Activated CD4-positive, alpha-beta T cell treated with anti-CD3 and anti-CD28 coated beads for 24 hours (primary cell): ENCODE measurements at regions not wholly inside any gene's neighbourhood (a gene's known extent, or its start where the extent isn't known, plus 50 kb on each side); places are given as distances from the start of the nearest gene placed in this dataset.

Experiments used
- DNase-seq, 2 donors: peaks; one replicate each; pipeline ENCODE4 v3.0.0-alpha.2; 2020; ENCODE audit warnings: low read depth in 2 of 2

DNA sequence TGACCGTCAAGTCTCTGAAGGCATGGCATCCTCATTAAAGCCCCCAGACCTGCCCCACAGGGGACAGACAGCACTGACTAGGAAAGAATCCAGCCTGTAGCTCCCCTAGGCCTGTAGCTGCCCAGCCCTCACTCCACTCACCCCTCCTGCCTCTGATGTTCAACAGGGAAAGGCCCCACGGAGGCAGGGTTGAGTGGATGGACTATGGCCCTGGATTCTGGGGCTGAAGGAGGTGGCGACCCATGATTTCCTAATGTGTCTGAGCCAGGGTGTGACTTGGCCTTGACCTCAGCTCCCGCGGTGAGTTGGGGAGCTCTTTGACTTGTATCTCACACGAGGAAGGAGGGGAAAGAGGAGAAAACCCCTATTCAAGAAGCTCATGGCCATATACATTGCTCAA, 238.5 kb upstream of the CSF3R start:
- DNase-seq, result no peak

DNA sequence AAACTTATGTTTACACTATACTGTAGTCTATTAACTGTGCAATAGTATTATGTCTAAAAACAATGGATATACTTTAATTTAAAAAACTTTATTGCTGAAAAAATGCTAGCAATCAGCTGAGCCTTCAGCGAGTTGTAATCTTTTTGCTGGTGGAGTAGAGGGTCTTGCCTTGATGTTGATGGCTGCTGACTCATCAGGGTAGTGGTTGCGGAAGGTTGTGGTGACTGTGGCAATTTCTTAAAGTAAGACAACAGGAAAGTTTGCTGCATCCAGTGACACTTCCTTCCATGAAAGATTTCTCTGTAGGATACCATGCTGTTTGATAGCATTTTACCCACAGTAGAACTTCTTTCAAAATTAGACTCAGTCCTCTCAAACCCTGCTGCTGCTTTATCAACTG, 234.7 kb upstream of the CSF3R start:
- DNase-seq, result no peak

DNA sequence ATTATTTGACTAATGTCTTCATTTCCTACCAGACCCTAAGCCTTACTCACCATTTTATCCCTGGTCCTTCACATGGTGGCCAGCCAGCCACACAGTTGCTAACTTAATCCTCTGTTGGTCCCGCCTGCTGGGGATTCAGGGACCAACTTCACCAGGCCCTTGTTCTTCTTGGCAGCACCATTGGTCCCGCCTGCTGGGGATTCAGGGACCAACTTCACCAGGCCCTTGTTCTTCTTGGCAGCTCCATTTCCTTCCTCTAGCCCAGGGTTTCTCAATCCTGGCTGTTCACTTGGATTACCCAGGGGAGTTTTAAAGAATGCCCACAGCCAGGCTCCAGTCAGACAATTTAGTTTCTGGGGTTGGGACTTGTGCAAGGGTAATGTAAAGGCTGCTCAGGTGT, 233.1 kb upstream of the CSF3R start:
- no peak for DNase-seq

DNA sequence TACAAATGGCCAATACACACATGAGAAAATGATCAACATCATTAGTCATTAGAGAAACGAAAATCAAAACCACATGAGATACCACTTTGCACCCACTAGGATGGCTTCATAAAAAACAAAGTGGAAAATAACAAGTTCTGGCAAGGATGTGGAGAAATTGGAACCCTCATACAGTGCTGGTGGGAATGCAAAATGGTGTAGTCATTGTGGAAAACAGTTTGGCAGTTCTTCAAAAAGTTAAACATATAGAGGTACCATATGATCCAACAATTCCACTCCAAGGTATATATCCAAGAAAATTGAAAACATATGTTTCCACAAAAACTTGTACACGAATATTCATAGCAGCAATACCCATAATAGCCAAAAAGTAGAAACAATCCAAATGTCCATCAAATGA, 231.6 kb upstream of the CSF3R start:
- DNase-seq, result no peak

DNA sequence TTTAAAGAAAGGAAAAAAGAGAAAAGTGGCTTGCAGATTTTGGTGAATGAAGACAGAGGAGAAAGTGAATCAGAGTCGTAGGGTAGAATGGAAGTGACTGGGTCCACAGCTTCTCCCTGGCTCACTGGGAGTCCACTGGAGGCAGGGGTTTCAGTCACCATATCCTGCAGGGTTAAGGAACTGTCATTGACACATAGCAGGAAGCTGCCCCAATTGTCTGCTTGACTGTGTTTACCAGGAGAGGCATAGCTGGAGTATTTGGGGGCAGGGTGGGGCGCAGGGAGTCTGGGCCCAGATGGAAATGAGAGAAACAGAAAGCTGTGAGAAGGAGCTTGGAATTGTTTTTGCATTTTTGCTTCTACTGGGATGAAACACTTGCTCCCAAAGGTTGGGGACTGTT, 228.8 kb upstream of the CSF3R start:
- no peak for DNase-seq

DNA sequence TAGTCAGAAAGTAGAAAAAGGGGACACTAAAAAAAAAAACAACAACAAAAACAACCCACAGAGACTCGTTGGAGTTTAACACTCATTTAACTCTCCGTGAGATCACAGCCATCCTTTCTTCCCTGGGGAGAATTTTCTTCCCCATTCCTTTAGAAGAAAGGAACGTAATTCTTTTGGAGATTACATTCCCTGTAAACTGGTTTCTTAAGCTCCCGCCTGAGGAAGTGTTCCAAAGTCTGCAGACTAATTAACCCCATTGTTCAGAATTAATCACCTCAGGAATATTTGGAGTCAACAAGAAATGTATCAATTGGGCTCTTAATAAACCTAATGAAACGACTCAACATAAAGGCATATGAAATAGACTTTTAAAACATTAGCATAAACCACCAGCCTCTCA, 228.2 kb upstream of the CSF3R start:
- DNase-seq, result no peak

DNA sequence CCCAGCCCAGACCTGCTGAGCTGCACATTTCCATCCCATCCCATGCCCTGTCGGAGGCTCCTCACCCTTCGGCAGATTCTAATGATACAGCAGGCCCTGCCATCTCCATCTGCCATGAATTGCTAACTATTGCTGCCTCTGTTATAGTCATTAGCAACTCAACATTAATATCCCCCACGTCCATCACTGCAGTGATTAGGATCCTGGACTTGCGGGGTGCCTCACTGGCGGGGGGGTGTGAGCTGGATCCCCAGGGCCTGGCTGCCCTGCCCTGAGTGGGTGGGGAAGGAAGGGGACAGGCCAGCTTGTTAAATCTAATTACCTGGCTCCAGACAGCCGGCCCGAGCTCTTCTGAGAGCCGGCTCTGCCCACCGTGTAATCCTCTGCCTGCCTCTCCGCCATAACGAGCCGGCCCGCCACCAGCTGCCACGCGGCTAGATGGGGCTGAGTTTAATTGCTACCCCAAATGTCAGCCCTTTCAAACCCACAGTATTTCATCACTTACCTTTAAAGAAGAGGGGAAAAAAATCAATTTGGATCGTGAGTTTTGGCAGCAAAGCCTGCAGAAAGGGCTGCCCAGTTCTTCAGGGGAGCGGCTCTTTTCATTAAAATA, 227.3 kb upstream of the CSF3R start:
- DNase-seq, result no peak

DNA sequence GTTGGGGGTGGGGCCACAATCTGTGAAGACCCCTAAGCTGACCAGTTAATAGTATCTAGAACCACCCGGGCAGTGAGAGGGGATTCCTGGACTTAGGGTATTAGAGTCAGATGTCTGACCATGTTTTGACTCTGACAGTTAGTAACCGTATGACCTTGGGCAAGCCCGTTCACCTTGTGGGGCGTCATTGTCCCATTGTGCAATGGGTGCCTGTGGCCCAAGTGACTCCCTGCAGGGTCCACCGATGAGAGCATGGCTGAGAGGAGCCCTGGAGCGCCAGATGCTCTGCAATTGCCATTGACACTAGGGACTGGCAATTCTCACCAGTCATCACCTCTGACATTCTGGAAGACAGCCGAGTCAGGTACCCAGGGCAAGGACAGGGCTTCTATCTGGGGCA, 225.9 kb upstream of the CSF3R start:
- no peak for DNase-seq

DNA sequence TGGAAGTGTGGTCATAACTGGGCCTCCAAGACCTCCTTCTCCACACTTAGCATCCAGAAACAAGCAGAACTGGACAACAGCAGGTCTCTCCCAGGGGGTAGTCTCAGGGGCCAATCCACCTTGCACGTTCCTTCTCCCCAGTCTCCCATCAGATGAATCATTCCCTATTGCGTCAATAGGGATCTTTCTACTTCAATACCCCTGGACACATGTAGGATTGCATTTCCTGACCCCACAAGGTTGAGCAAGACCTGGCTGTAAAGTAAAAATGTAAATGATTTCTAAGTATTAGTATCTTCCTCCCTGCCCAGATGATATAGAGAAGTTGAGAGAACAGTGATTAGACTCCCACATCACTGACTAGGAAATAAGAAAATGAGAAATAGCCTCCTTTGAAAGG, 224.5 kb upstream of the CSF3R start:
- no peak for DNase-seq

DNA sequence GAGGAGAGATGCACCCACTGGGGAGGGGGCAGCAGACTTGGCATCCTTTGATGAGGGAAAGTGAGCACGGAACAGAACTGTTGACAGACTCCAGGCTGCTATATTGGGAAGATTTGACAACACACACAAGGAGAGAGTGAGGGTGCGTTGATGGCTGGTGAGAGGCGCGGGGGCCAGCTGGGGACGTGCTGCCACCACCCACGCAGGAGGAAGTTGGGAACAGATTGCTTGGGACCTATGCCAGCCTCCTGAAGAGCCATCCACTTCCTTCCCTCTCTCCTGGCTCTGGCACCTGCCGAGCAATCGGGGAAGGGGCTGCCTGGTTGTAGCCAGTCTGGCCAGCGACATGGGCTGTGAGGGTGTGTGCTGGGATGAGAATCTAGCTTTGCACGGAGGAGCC, 223.7 kb upstream of the CSF3R start:
- no peak for DNase-seq

DNA sequence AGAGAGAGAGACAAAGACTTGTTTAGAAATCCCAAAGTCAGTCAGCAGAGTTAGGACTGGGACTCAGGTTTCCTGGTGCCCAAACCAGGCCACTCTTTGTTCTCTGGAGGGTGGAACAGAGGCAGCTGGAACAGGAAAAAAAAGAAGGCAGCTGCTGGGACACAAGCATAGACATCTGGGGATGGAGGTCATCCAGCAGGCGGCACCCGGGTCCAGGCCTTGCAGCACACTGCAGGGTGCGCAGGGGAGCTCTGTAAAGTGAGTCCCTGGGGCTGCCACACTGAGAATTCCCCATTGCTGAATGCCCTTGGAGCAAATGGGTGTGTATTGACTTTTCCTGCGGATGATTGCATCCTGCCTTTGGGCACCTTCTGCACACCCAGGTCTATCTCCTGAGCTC, 222.9 kb upstream of the CSF3R start:
- DNase-seq, result no peak

DNA sequence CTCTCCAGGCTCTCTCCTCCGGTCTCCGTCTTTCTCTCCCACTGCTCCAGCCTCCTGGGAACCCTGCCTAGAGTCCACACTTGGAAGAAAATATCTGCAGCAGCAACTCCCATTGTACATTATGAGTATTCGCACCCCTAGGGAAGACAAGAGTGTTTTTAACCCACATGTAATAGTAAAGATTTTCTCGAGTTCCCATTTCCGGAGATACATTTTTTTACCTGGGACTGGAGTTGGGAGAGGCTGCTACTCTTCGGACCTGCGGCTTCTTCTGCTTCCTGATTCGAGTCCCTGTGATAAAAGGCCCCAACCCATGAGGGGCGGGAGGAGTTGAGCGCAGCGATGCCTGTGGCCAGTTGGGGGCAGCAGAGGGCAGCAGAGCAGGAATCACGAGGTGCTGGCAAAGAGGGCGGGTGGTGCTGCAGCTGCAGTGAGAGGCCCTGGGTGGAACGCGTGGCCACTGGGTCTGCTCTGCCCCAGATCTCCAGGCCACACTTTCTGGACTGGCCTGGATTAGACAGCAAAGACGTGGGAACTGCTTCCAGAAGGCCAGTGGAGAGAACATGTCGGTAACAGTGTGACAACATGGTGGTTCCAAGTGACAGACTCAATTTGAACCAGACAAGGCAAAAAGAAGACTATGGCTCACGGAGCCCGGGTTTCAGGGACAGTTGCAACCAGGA, 221.0 kb upstream of the CSF3R start:
- peak; percentile 23 to 63 for DNase-seq

DNA sequence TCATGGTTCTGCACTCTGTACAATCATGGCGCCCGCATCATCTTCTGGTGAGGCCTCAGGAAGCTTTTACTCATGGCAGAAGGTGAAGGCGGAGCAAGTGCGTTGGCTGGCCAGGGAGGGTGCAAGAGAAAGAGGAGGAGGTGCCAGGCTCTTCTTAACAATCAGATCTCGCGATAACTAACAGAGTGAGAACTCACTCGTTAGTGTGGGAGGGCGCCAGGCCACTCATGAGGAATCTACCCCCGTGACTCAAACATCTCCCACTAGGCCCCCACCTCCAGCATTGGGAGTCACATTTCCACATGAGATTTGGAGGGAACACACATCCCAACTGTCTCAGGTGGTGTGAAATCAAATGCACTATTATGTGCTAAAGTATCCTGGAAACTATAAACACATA, 220.2 kb upstream of the CSF3R start:
- no peak for DNase-seq

DNA sequence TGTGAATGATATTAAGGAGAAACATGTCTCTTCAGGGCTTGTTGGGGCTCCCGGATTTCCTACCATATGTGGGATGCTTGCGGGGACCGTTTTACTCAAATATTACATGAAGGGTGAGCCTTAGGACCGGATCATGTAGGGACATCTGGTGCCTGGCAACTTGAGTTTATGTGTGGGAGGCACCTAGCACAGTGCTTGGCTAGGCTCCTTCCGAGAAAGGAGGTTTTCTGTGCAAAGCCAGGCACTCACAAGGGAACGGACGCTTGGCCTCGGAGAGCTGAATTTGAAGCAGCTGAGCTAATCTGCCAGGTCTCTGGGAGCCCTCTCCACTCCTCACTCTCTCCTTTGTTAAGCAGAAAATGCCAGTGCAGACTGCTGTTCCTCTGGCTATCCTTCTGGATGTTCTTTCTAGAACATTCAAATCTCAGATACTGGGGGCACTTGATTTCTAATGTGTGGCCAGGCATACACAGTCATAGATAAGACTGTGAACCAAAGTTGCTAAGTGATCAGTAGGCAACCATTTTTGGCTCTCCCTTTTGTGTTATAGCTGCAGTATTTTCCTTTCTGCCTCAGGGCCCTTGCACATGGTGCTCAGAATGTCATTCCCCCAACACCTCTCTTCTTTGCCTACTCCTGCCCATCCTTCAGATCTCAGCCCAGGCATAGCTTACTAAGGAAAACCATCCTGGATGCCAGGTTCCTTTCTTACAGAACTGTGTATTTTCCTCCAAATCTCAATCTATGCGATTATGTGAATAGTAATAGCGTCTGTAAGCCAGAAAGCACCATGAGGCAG, 216.6 kb upstream of the CSF3R start:
- DNase-seq, result no peak

DNA sequence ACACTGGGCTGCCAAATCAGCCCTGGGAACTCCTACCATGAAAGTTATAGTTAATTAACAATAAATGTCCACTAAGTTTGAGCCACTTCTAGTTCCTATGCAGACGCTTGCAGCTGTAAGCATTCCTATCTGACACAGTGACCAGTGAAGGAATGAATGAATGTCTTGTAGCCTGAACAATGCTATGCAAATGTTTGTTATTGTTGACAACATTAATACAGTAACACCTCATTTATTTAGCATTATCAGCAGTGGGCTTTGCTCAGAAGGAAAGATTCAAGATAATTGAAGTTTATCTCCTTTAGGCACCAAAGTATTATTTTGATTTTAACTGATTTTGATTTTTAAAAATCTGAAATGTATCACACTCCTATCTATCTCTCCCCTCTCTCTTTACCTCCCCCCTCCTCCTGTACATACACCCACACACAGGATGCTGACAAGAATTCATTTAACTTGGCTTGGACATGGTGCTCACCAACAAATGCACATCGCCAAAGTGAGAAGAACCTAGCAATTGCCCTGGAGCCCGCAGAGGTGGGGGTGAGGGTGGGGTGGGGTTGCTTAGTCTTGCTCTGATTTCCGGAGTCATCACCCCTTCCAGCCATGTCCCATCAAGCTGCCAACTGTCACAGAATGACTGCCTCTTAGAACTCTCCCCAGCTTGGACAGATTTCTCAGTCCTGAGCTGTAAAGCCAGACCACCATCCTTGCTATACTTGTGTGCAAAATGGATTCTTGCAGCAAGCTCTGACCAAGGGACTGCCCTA, 215.3 kb upstream of the CSF3R start:
- DNase-seq, result no peak

DNA sequence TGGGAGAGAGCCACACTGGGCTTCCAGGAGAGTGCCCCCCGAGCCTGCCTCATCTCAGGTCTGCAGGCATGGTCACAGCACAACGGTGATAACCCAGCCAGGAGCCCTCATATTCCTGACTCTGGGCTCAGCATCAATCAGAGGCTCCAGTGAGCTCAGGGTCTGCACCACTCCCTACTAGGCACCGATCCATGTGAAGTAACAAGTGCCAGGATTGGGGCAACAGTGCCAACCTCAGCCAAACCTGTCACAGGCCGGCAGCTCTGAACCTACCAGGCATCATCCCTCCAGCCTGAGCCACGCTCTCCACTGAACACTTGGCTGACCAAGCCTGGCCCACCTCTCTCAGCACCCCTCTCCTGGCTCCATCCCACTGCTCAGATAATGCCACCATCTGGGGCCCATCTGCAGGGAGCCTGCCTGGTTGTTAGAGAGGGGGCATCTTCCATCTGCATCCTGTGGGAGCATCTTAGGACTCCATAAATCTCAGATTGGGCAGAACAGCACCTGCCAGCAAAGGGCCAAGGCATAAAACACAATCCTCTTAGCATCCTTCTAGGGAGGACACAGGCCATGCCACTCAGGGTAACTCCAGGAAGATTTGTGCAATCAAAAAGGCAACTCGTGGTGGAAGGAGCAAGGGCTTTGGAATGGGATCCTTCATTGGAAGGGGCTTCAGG, 213.7 kb upstream of the CSF3R start:
- DNase-seq, result no peak

DNA sequence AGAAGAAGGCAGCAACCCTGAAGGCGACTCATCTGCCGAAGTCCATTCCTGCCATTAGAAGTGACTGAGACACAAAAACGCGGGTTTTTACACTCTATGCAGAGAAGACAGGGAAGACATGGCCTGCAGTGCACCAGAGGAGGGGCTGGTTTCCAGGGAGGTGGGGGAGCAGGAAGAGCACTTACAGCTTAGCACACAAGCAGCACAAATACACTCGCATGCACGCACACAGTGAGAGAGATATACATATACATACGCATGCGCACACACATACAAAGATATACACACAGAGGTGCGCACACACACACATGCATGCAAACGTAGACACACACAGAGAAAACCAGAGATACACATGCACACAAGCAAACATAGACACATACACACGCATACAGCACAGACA, 210.9 kb upstream of the CSF3R start:
- DNase-seq, result no peak

DNA sequence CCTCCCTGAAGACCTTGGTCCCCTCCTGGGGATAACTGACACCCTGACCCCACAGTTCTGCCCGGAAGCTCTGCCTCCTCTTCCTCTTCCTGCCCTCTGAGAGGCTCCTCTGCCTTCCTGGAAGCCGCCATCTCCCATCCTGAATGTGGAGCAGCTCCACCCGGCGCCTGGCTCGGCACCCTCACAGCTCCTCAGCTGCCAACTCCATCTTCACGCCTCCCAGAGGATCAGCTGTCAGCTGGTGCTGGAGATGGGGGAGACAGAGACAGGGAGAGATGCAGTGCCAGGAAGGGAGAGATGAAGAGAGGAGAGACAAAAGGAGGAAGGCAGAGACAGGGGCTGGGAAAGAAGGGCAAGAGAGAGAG, 210.4 kb upstream of the CSF3R start:
- DNase-seq, result no peak

DNA sequence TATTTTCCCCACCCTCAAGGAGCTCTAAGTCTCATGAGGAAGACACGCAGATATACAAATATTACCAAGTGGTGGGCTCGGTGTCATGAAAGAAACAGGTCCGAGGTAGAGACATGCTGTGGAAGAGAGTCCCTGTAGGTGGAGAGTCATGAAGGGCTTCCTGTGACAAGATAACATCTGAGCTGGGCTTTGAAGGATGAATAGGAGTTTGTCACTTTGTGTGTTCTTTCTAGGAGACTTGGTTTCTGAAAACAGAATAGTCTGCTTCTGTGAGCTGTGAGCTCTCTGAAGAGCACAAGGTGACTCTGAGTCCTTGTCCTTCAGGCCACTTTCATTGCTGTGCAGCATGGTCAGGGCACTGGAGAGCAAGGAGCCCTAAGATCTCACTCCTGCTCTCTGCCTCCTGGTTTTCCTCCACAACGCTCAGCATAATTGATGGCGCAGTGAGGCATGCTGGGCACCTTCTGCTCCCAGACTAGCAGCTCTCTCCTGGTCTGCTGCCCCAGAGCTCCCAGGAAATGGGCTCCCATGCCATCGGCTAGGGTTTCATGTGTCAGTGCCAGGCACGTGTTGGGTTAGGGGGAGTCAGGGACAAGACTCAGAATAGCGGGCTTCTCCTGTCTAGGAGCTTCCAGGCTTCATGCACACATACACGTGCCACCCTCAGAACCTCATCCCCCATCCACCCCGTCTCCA, 209.9 kb upstream of the CSF3R start:
- no peak for DNase-seq

DNA sequence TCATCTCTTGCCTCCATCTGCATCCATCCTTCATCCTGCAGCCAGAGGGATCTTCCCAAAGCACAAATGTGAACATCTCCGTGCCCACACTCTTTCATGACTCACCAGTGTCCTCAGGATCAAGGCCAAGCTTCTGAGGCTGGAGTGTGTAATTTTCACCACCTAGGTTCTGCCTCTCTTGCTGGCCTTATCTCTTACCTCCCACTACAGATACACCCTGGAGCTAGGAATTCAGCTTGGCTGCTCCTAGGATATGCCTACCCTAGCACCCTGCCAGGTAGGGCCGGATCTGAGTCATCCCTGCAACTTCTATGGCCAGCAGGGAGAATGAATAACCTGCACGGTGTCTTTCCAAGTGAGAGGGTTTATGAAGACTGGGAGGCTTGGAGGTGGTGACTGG, 208.7 kb upstream of the CSF3R start:
- no peak for DNase-seq

DNA sequence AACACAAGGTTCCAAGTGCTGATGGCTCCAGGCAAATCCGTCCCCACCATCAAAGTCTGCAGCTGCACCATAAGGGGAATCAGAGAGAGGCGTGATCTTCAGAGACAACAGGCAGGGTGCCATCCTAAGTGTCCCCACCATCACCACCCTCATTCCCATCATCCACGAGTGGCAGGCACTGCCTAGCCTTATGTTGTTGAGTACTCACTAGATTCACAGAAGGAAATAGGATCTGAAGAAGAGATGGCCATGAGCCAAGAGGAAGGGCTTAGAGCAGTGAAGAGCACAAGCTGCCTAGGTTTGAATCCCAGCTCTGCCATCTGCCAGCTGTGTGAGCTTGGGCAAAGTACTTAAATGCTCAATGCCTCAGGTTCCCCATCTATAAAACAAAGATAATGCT, 207.3 kb upstream of the CSF3R start:
- DNase-seq, result no peak
